ENCODE measurements at regions not wholly inside any gene's neighbourhood (a gene's known extent, or its start where the extent isn't known, plus 50 kb on each side); places are given as distances from the start of the nearest gene placed in this dataset.

GRCh38 chr1:201746156-201746555, 82.8 kb upstream of the IPO9 start:
- no peak for DNase-seq (ENCODE audit: low read depth)

- no peak for DNase-seq (ENCODE audit: low read depth)
Measured at GRCh38 chr1:201747261-201747660, 81.7 kb upstream of the IPO9 start.

- DNase-seq (ENCODE audit: low read depth) = peak; percentile 94
Measured at GRCh38 chr1:201748335-201748734, 80.6 kb upstream of the IPO9 start.

- no peak for DNase-seq (ENCODE audit: low read depth)
Measured at GRCh38 chr1:201749059-201749690, 79.8 kb upstream of the IPO9 start.

GRCh38 chr1:201750120-201750519, 78.8 kb upstream of the IPO9 start:
- DNase-seq (ENCODE audit: low read depth) = no peak

- DNase-seq (ENCODE audit: low read depth) = peak; percentile 61
Measured at GRCh38 chr1:201750934-201751333, 78.0 kb upstream of the IPO9 start.

GRCh38 chr1:201751872-201752271, 77.1 kb upstream of the IPO9 start:
- DNase-seq (ENCODE audit: low read depth) = no peak

GRCh38 chr1:201752333-201752732, 76.6 kb upstream of the IPO9 start:
- no peak for DNase-seq (ENCODE audit: low read depth)

GRCh38 chr1:201753492-201753891, 75.5 kb upstream of the IPO9 start:
- DNase-seq (ENCODE audit: low read depth) = no peak

GRCh38 chr1:201754353-201754752, 74.6 kb upstream of the IPO9 start:
- DNase-seq (ENCODE audit: low read depth) = no peak

- no peak for DNase-seq (ENCODE audit: low read depth)
Measured at GRCh38 chr1:201755200-201755599, 73.8 kb upstream of the IPO9 start.

GRCh38 chr1:201756406-201756805, 72.6 kb upstream of the IPO9 start:
- DNase-seq (ENCODE audit: low read depth) = no peak

GRCh38 chr1:201758499-201759050, 70.4 kb upstream of the IPO9 start:
- DNase-seq (ENCODE audit: low read depth) = no peak

GRCh38 chr1:201759194-201759815, 69.7 kb upstream of the IPO9 start:
- no peak for DNase-seq (ENCODE audit: low read depth)

GRCh38 chr1:201760516-201760915, 68.4 kb upstream of the IPO9 start:
- no peak for DNase-seq (ENCODE audit: low read depth)

- no peak for DNase-seq (ENCODE audit: low read depth)
Measured at GRCh38 chr1:201761178-201761577, 67.8 kb upstream of the IPO9 start.

GRCh38 chr1:201761871-201762270, 67.1 kb upstream of the IPO9 start:
- no peak for DNase-seq (ENCODE audit: low read depth)

- no peak for DNase-seq (ENCODE audit: low read depth)
Measured at GRCh38 chr1:201762381-201762780, 66.6 kb upstream of the IPO9 start.

GRCh38 chr1:201763455-201764140, 65.4 kb upstream of the IPO9 start:
- DNase-seq (ENCODE audit: low read depth) = peak; percentile 59

- no peak for DNase-seq (ENCODE audit: low read depth)
Measured at GRCh38 chr1:201764166-201764565, 64.8 kb upstream of the IPO9 start.

- DNase-seq (ENCODE audit: low read depth) = no peak
Measured at GRCh38 chr1:201764579-201764978, 64.4 kb upstream of the IPO9 start.

- peak; percentile 93 for DNase-seq (ENCODE audit: low read depth)
Measured at GRCh38 chr1:201766131-201766866, 62.7 kb upstream of the IPO9 start.
